GM19035 (cell line): ENCODE measurements at regions not wholly inside any gene's neighbourhood (a gene's known extent, or its start where the extent isn't known, plus 50 kb on each side); places are given as distances from the start of the nearest gene placed in this dataset.

Experiments used
- ATAC-seq: cut with Tn5 transposase; IDR thresholded peaks from one replicate; pipeline ENCODE4 v1.9.1; 2021; ENCODE audit not compliant: unreplicated experiment

DNA sequence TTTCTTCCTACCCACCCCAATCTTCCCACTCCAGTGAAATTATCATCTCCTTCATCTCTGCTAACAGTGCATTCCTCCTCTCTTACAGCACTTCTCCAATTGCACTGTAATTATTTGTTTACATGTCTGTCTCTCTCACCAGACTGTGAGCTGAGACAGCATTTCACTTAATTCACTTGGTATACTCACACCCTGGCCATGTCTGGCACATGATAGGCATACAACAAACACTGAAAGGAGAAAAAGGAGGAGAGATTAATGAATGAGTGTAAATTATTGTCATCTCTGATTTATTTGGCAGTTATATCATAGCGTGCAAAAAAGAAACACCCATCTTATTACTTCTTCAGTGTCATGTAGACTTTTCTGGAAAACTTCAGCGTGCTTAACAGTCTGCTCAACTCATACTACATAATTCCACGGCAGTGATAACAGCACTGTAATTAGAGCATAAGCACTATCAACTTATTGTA is 452.3 kb downstream of the ADAMTS20 start:
- ATAC-seq: no peak

- ATAC-seq: no peak
These were observed 453.0 kb downstream of the ADAMTS20 start for GRCh38 chr12:43098766-43099550.

GRCh38 chr12:43098071-43098470 is 453.9 kb downstream of the ADAMTS20 start:
- ATAC-seq: no peak

DNA sequence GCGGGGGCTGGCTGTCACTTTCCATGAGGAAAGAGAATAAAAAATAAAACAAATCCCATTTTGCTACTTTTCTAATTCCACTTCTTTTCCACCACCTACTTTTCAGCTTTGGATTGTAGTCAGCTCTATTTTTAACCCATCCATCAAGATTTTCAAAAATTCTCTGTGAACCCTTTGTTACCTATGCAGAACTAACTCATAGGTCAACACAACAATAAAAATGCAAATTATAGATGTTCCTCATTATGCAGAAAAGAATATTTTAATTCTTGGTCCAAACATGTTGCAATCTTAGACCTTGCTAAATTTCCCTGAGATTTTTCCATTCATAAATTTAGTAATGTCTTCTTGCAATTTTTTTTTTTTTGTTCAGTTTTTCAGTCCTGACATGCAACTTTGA is 454.5 kb downstream of the ADAMTS20 start:
- no peak for ATAC-seq

- no peak for ATAC-seq
These were observed 456.2 kb downstream of the ADAMTS20 start for GRCh38 chr12:43095669-43096280.

DNA sequence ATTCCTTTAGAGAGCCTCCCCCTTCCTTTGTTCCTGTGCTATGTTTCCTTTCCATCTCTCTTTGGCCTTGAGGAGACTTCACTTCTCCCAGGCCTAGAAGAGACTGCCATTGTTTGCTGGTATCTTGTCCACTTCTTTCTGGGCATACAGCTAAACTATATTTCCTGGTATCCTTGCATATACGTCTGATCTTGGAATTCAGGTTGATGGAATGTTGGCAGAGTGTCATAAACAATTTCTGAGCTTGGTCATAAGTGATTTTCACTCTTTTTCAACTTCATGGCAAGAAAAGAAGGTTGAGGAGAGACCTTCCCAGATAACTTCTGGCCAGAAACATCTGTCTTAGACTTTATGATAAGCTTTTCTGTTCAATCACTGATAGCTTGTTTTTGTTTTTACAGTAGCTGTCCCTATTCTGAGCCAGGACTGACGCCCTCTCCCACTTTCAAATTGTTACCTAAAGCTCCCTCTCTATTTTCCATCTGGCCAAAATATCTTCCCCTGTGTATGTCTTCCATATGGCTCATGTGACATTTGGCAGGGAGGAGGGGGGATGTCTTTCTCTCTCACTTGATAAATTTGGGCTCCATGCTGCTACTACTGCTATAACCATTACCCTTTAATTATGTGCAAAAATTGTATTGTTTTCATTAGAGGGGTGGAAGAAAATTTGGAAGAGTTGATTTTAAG is 457.0 kb downstream of the ADAMTS20 start:
- no peak for ATAC-seq

GRCh38 chr12:43090981-43091380 is 461.0 kb downstream of the ADAMTS20 start:
- no peak for ATAC-seq

DNA sequence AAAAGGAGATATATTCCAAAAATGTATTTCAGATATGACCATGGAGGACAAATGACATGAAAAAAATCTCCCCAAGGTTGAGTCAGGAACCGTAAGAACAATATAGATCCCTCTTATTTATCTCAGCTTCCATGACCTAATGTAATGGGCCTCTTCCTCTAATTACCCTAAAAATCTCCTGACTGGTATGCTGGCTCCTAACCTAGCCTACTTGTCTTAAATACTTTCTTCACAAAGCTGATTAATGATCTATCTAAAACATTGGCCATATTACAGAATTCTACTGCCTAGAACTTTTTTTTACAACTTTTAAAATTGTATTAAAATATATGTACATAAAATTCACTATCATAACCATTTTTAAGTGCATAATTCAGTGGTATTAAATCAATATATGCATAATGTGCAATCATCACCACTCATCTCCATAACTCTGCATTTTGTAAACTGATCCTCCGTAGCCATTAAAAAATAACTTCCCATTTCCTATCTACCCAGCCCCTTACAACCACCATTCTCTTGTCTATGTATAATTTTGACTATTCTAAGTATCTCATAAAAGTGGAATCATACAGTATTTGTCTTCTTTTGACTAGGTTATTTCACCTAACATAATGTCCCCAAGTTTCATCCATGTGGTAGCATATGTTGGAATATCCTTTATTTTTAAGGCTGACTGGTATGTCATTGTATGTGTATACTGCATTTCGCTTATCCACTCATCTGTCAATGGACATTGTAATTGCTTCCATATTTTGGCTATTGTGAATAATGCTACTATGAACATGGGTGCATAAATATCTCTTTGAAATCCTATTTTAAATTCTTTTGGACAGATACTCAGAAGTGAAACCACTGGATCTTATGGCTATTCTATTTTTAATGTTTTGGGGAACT is 464.6 kb downstream of the ADAMTS20 start:
- ATAC-seq: no peak

GRCh38 chr12:43079476-43079875 is 472.5 kb downstream of the ADAMTS20 start:
- ATAC-seq: no peak

DNA sequence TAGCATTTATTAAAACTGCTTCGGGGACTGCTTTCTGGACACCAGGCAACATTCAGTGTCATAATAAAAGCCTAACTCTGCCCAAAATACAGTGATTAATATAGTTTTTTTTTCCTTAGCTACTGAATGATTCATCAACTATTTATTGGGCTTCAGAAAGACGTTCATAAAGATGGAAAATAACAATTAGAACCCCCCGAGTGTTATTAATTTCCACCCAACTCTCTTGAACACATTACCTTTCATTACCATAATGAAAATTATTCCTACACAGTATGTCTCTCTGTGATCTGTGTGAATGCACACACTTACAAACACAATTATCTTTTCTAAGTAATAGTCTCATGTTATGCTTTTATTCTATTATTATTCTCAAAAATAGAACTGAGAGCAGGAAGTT is 473.0 kb downstream of the ADAMTS20 start:
- no peak for ATAC-seq

- ATAC-seq: no peak
These were observed 479.6 kb downstream of the ADAMTS20 start for GRCh38 chr12:43072431-43072830.

GRCh38 chr12:43069768-43070221 is 480.2 kb upstream of the PRICKLE1 start:
- ATAC-seq: no peak

- ATAC-seq: no peak
These were observed 476.9 kb upstream of the PRICKLE1 start for GRCh38 chr12:43066471-43066870.

GRCh38 chr12:43063650-43064049 is 474.1 kb upstream of the PRICKLE1 start:
- no peak for ATAC-seq

DNA sequence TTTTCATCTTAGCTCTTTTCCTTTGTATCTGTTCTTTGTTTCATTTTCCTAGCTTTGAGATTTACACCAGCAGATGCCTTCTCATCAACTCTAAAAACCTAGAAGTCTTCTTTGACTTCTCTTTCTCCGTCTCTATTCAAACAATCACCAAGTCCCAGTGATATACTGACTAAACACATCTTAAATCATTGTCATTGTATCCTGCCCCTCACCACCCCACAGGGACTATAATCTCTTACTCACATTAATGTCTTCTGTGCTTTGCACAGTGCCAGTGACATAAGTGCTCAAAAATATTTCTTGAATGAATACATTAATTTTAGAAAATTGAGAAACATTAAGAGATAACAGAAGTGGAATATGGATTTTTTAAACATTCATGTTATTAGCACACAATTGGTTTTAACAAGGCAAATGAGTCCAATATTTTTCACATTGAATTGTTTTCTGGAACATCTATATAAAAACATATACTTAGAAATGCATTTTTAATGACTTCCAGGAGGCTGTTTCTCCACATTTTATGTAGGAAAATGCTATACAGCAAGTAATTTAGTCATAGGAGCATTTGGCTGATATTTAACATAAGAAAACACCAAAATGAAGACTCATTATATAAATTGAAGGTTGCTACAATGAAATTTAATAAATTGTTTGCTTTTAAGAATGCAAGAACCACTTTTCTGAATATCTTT is 472.8 kb upstream of the PRICKLE1 start:
- no peak for ATAC-seq

GRCh38 chr12:43060742-43061141 is 471.2 kb upstream of the PRICKLE1 start:
- no peak for ATAC-seq

DNA sequence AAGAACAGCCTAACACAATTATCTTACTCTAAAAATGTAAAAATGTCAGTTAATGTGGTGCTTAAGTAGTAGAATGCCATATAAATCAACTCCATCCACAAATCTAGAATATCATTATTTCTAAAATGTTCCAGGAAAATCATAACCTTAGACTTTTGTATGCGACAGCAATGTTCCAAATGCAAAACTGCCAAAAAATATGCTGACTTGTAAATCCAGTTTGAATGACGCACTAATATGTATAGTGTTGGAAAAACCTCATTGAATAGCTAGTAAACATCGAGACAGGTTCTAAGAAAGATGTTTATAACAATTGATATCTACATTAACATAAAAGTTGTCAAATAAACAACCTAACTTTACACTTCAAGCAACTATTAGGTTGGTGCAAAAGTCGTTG is 469.1 kb upstream of the PRICKLE1 start:
- no peak for ATAC-seq

DNA sequence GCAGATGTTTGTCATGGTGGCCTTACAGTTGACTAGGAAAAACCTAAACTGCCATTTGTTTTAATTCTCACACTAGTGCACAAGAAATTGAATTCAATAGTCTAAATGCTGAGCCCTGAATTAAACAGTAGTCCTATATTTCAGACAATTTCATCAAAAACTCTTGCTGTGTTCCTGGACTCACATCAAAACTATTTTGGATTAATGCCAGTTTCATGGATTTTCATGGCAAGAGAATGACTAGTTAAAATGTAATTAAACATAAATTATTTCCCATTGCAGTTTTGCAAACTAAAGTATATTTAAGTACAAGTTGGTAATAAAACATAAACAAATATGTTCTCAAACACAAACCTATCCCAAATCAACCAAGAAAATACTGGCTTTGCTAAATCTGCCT is 468.0 kb upstream of the PRICKLE1 start:
- ATAC-seq: no peak

GRCh38 chr12:43054085-43054484 is 464.5 kb upstream of the PRICKLE1 start:
- ATAC-seq: no peak

GRCh38 chr12:43052441-43052840 is 462.9 kb upstream of the PRICKLE1 start:
- ATAC-seq: no peak
